CD4-positive, alpha-beta T cell treated with Interleukin-10 for 1 hour (primary cell): ENCODE measurements at regions not wholly inside any gene's neighbourhood (a gene's known extent, or its start where the extent isn't known, plus 50 kb on each side); places are given as distances from the start of the nearest gene placed in this dataset.

ENCODE experiments used
- DNase-seq: peaks from one replicate; pipeline ENCODE4 v3.0.0-alpha.2; 2020

GRCh38 chr14:38504175-38504574, 248.3 kb upstream of the CLEC14A start:
- DNase-seq: no peak

GRCh38 chr14:38502239-38502638, 246.3 kb upstream of the CLEC14A start:
- DNase-seq: no peak

- no peak for DNase-seq
Measured at GRCh38 chr14:38500125-38500524, 244.2 kb upstream of the CLEC14A start.

GRCh38 chr14:38496092-38496491, 240.2 kb upstream of the CLEC14A start:
- DNase-seq: no peak

GRCh38 chr14:38490273-38490672, 234.4 kb upstream of the CLEC14A start:
- no peak for DNase-seq

GRCh38 chr14:38485026-38485425, 229.1 kb upstream of the CLEC14A start:
- DNase-seq: no peak

- DNase-seq: no peak
Measured at GRCh38 chr14:38481952-38482678, 226.2 kb upstream of the CLEC14A start.

- no peak for DNase-seq
Measured at GRCh38 chr14:38469156-38469555, 213.3 kb upstream of the CLEC14A start.

GRCh38 chr14:38442208-38442607, 186.3 kb upstream of the CLEC14A start:
- DNase-seq: no peak

GRCh38 chr14:38432186-38432585, 176.3 kb upstream of the CLEC14A start:
- DNase-seq: no peak

GRCh38 chr14:38431156-38431555, 175.3 kb upstream of the CLEC14A start:
- no peak for DNase-seq

- DNase-seq: no peak
Measured at GRCh38 chr14:38430522-38430921, 174.6 kb upstream of the CLEC14A start.

GRCh38 chr14:38425324-38425976, 169.6 kb upstream of the CLEC14A start:
- DNase-seq: no peak

- DNase-seq: no peak
Measured at GRCh38 chr14:38420048-38420447, 164.2 kb upstream of the CLEC14A start.

- DNase-seq: no peak
Measured at GRCh38 chr14:38419579-38419978, 163.7 kb upstream of the CLEC14A start.

- DNase-seq: no peak
Measured at GRCh38 chr14:38412654-38413053, 156.8 kb upstream of the CLEC14A start.

GRCh38 chr14:38410442-38410841, 154.5 kb upstream of the CLEC14A start:
- DNase-seq: no peak

- no peak for DNase-seq
Measured at GRCh38 chr14:38409071-38409705, 153.3 kb upstream of the CLEC14A start.

GRCh38 chr14:38405851-38406635, 150.2 kb upstream of the CLEC14A start:
- DNase-seq: no peak

GRCh38 chr14:38404616-38405015, 148.7 kb upstream of the CLEC14A start:
- no peak for DNase-seq

- DNase-seq: no peak
Measured at GRCh38 chr14:38404100-38404541, 148.2 kb upstream of the CLEC14A start.

- no peak for DNase-seq
Measured at GRCh38 chr14:38400751-38401150, 144.9 kb upstream of the CLEC14A start.

- no peak for DNase-seq
Measured at GRCh38 chr14:38399652-38400051, 143.8 kb upstream of the CLEC14A start.
